H1 (cell line): ENCODE measurements at regions not wholly inside any gene's neighbourhood (a gene's known extent, or its start where the extent isn't known, plus 50 kb on each side); places are given as distances from the start of the nearest gene placed in this dataset.

Experiments
- CTCF ChIA-PET: fragments of 300-600 bp; sonication (Branson Sonifier 250); formaldehyde crosslinking; loops from one replicate; lab custom pipeline; 2021; ENCODE audit not compliant: partially characterized antibody; lab: Charles Lee
- POLR2A ChIA-PET: fragments of 300-600 bp; sonication (Branson Sonifier 250); formaldehyde crosslinking; loops from one replicate; lab custom pipeline; 2021; ENCODE audit warnings: inconsistent platforms; ENCODE audit not compliant: partially characterized antibody; lab: Charles Lee
- DNase-seq, 2 experiments: peaks; one replicate each; pipeline versions ENCODE4 v3.0.0 to v3.0.0-alpha.2; 2010 to 2022; ENCODE audit warnings: low spot score in 2 of 2, low read depth in 1 of 2, mixed read lengths in 1 of 2
- FAIRE-seq: peaks from 2 replicates; lab custom pipeline; 2011; peaks lifted over from hg19 to GRCh38; lab: Jason Lieb, UNC
- H2AFZ ChIP-seq: 2 replicates; pipeline ENCODE4 v1.8.1; 2012; ENCODE audit warnings: low read length, inconsistent platforms
- H2AK5ac ChIP-seq: 2 replicates; pipeline ENCODE4 v1.6.1; 2013; ENCODE audit warnings: low read depth, low read length
- H2BK120ac ChIP-seq: replicated peaks from 2 replicates; pipeline ENCODE3; 2013; ENCODE audit warnings: low read depth, low read length, inconsistent platforms
- H2BK12ac ChIP-seq: 2 replicates; pipeline ENCODE4 v1.6.1; 2013; ENCODE audit warnings: low read depth, low read length
- H2BK15ac ChIP-seq: 2 replicates; pipeline ENCODE4 v1.6.1; 2013; ENCODE audit warnings: low read length
- H2BK20ac ChIP-seq: 2 replicates; pipeline ENCODE4 v1.6.1; 2013; ENCODE audit warnings: low read length
- H2BK5ac ChIP-seq: 2 replicates; pipeline ENCODE4 v1.6.1; 2013; ENCODE audit warnings: low read depth, low read length
- H3K14ac ChIP-seq: 2 replicates; pipeline ENCODE4 v1.6.1; 2013; ENCODE audit warnings: inconsistent platforms; ENCODE audit not compliant: insufficient read length
- H3K18ac ChIP-seq: 2 replicates; pipeline ENCODE4 v1.6.1; 2013; ENCODE audit warnings: low read length; ENCODE audit errors: extremely low read depth
- H3K23ac ChIP-seq: 2 replicates; pipeline ENCODE4 v1.6.1; 2013; ENCODE audit warnings: inconsistent platforms; ENCODE audit not compliant: insufficient read length
- H3K23me2 ChIP-seq: 2 replicates; pipeline ENCODE4 v1.6.1; 2013; ENCODE audit warnings: low read depth, low read length
- H3K27ac ChIP-seq: 2 replicates; pipeline ENCODE4 v1.6.1; 2011; ENCODE audit warnings: low read depth, low read length, inconsistent platforms
- H3K27me3 ChIP-seq, 4 experiments: replicated peaks in 1 of 4; 1 replicate in 1 of 4; 2 replicates in 3 of 4; pipeline versions ENCODE4 v1.6.1 to v1.8.1; 2011 to 2013; ENCODE audit warnings: low read length in 3 of 4, mild to moderate bottlenecking in 3 of 4, inconsistent platforms in 2 of 4, mixed read lengths in 2 of 4, moderate library complexity in 1 of 4; ENCODE audit not compliant: control insufficient read depth in 3 of 4, insufficient read depth in 3 of 4; ENCODE audit errors: extremely low read depth in 1 of 4
- H3K36me3 ChIP-seq, 4 experiments: 2 replicates each; pipeline versions ENCODE4 v1.6.1 to v1.8.1; 2011 to 2013; ENCODE audit warnings: mild to moderate bottlenecking in 4 of 4, low read length in 3 of 4, moderate library complexity in 2 of 4, control low read depth in 1 of 4, inconsistent platforms in 1 of 4; ENCODE audit not compliant: insufficient read depth in 4 of 4, control insufficient read depth in 2 of 4
- H3K4ac ChIP-seq: replicated peaks from 2 replicates; pipeline ENCODE3; 2013; ENCODE audit warnings: low read length, low read depth, mixed read lengths, inconsistent platforms; ENCODE audit not compliant: insufficient read length
- H3K4me1 ChIP-seq, 4 experiments: replicated peaks in 1 of 4; 1 replicate in 1 of 4; 2 replicates in 3 of 4; pipeline versions ENCODE4 v1.6.1 to v1.8.1; 2011 to 2013; ENCODE audit warnings: low read length in 3 of 4, inconsistent platforms in 2 of 4, mixed read lengths in 1 of 4; ENCODE audit not compliant: insufficient read depth in 4 of 4, control insufficient read depth in 3 of 4
- H3K4me2 ChIP-seq, 2 experiments: 2 replicates each; pipeline versions ENCODE4 v1.6.1 to v1.8.1; 2011 to 2013; ENCODE audit warnings: low read depth in 2 of 2, low read length in 2 of 2, control low read depth in 1 of 2, inconsistent platforms in 1 of 2, mild to moderate bottlenecking in 1 of 2; ENCODE audit not compliant: insufficient read depth in 1 of 2
- H3K4me3 ChIP-seq, 4 experiments: fragments of 200-600, 300-600 bp in 1 of 4; sonication (generic), shearing (Covaris generic), sonication (Bioruptor Twin) in 1 of 4; 2 replicates each; pipeline versions ENCODE4 v1.5.1 to v1.8.1; 2011 to 2016; ENCODE audit warnings: low read length in 4 of 4, low read depth in 3 of 4, control low read depth in 2 of 4, inconsistent platforms in 2 of 4, mild to moderate bottlenecking in 2 of 4, mixed read lengths in 1 of 4, moderate library complexity in 1 of 4; ENCODE audit not compliant: insufficient read depth in 2 of 4; ENCODE audit errors: extremely low read depth in 1 of 4
- H3K56ac ChIP-seq: replicated peaks from 2 replicates; pipeline ENCODE3; 2013; ENCODE audit warnings: low read depth, mild to moderate bottlenecking, mixed read lengths, low read length, inconsistent platforms; ENCODE audit not compliant: insufficient read length
- H3K79me1 ChIP-seq: 2 replicates; pipeline ENCODE4 v1.6.1; 2013; ENCODE audit warnings: low read depth, low read length, control low read depth
- H3K79me2 ChIP-seq, 2 experiments: 2 replicates each; pipeline versions ENCODE4 v1.6.1 to v1.8.1; 2012 to 2013; ENCODE audit warnings: low read length in 2 of 2, mild to moderate bottlenecking in 2 of 2, inconsistent platforms in 1 of 2; ENCODE audit not compliant: insufficient read depth in 2 of 2, control insufficient read depth in 1 of 2
- H3K9ac ChIP-seq, 4 experiments: replicated peaks in 1 of 4; 1 replicate in 1 of 4; 2 replicates in 3 of 4; pipeline versions ENCODE4 v1.6.1 to v1.8.1; 2011 to 2013; ENCODE audit warnings: low read depth in 3 of 4, low read length in 3 of 4, control low read depth in 2 of 4, mild to moderate bottlenecking in 2 of 4, moderate library complexity in 2 of 4, inconsistent platforms in 1 of 4; ENCODE audit errors: extremely low read depth in 1 of 4
- H3K9me3 ChIP-seq, 2 experiments: 2 replicates each; pipeline versions ENCODE4 v1.6.1 to v1.8.1; 2012 to 2013; ENCODE audit warnings: mild to moderate bottlenecking in 2 of 2, moderate library complexity in 2 of 2, control low read depth in 1 of 2, inconsistent platforms in 1 of 2, low read depth in 1 of 2, low read length in 1 of 2, mixed read lengths in 1 of 2; ENCODE audit not compliant: insufficient read depth in 2 of 2
- H4K20me1 ChIP-seq, 2 experiments: replicated peaks in 1 of 2; 2 replicates each; pipeline versions ENCODE3 to v1.8.1; 2011 to 2013; ENCODE audit warnings: inconsistent platforms in 2 of 2, low read length in 2 of 2, mild to moderate bottlenecking in 1 of 2; ENCODE audit not compliant: insufficient read depth in 2 of 2, control insufficient read depth in 1 of 2
- H4K5ac ChIP-seq: 2 replicates; pipeline ENCODE4 v1.6.1; 2013; ENCODE audit warnings: low read length, low read depth, mixed read lengths, inconsistent platforms; ENCODE audit not compliant: insufficient read length
- H4K8ac ChIP-seq: 2 replicates; pipeline ENCODE4 v1.8.0; 2013; ENCODE audit warnings: mild to moderate bottlenecking, moderate library complexity, low read length, inconsistent platforms; ENCODE audit not compliant: insufficient read depth; ENCODE audit errors: extremely low read depth
- H4K91ac ChIP-seq: replicated peaks from 2 replicates; pipeline ENCODE3; 2013; ENCODE audit warnings: low read length, mixed read lengths, inconsistent platforms; ENCODE audit not compliant: insufficient read length
- ASH2L ChIP-seq: fragments of 200-600, 300-600 bp; sonication (generic); IDR thresholded peaks from one replicate; pipeline ENCODE4 v1.7.1; 2017; ENCODE audit warnings: low read length
- CREB1 ChIP-seq: IDR thresholded peaks from 2 replicates; pipeline ENCODE4 v1.6.1; 2012; ENCODE audit warnings: inconsistent platforms
- JUND ChIP-seq: IDR thresholded peaks from 2 replicates; pipeline ENCODE4 v1.6.1; 2011; ENCODE audit warnings: mild to moderate bottlenecking, improper control_type of control experiment, low read length
- KDM4A ChIP-seq: IDR thresholded peaks from one replicate; pipeline ENCODE4 v1.7.1; 2012; ENCODE audit warnings: low read depth, mild to moderate bottlenecking, moderate library complexity, low read length, inconsistent platforms; ENCODE audit not compliant: severe bottlenecking
- SP1 ChIP-seq: IDR thresholded peaks from 2 replicates; pipeline ENCODE4 v1.6.1; 2011; ENCODE audit warnings: low read depth, low read length
- SP2 ChIP-seq: IDR thresholded peaks from 2 replicates; pipeline ENCODE4 v1.6.1; 2012; ENCODE audit warnings: mild to moderate bottlenecking, low read length, inconsistent platforms
- TAF7 ChIP-seq: optimal IDR thresholded peaks from 2 replicates; pipeline ENCODE3; 2011; ENCODE audit warnings: low read depth, mild to moderate bottlenecking, inconsistent platforms, low read length, moderate library complexity, borderline replicate concordance
- WGBS, 2 experiments: shearing (Covaris generic) in 1 of 2; methylation state at CpG; one replicate each; pipeline versions ENCODE4 v1.1.6 to v1.1.7; 2013 to 2015; ENCODE audit warnings: low lambda C conversion rate in 2 of 2, mixed read lengths in 2 of 2, inconsistent platforms in 1 of 2, low coverage in 1 of 2, missing lambda C conversion rate in 1 of 2; ENCODE audit not compliant: insufficient replicate concordance in 2 of 2, insufficient coverage in 1 of 2, insufficient read length in 1 of 2; ENCODE audit errors: extremely low coverage in 1 of 2, missing lambda C conversion rate in 1 of 2; 5-methylcytosine and 5-hydroxymethylcytosine counted together

- Histone ChIP-seq H3K4me1 (no peaks in the 10 kb centered on the region), H3K27me3 (no peaks in the 10 kb centered on the region), H2AK5ac (no peak overlapping the region), H3K4me3 (no peak overlapping the region), H4K20me1 (no peaks in the 10 kb centered on the region), H3K27ac (no peak overlapping the region), H2BK20ac (no peak overlapping the region), H3K56ac (no peak overlapping the region), H3K79me2 (no peaks in the 10 kb centered on the region), H2AFZ (no peak overlapping the region), H2BK12ac (no peak overlapping the region), H3K4me2 (no peak overlapping the region), H3K14ac (no peak overlapping the region), H2BK120ac (no peak overlapping the region), H3K23ac (no peak overlapping the region), H2BK5ac (no peak overlapping the region), H3K23me2 (no peaks in the 10 kb centered on the region), H4K5ac (no peak overlapping the region), H4K8ac (no peak overlapping the region), H3K18ac (no peak overlapping the region), H3K9ac (no peak overlapping the region), H3K4ac (no peak overlapping the region), H4K91ac (no peak overlapping the region), H2BK15ac (no peak overlapping the region), H3K36me3 (no peaks in the 10 kb centered on the region), H3K9me3 (no peaks in the 10 kb centered on the region; a peak in 1 of 4 replicates), H3K79me1 (no peaks in the 10 kb centered on the region)
- ChIA-PET POLR2A (no interaction called here), CTCF (no interaction called here)
- no peak for DNase-seq
- 83% methylated on average over 2 of the region's 2 CpGs; no CpG with 5 or more reads in 1 of the 2 experiments for WGBS, 2 experiments
- no peak for FAIRE-seq
- TF ChIP-seq SP1 = no peak
- no peak for TF ChIP-seq SP2
- TF ChIP-seq JUND = no peak
- no peak for TF ChIP-seq KDM4A
- TF ChIP-seq TAF7 = no peak
- no peak for TF ChIP-seq ASH2L
- no peak for TF ChIP-seq CREB1
Measured at GRCh38 chr7:79982141-79982770, 152.4 kb upstream of the GNAI1 start.
